ENCODE measurements at regions not wholly inside any gene's neighbourhood (a gene's known extent, or its start where the extent isn't known, plus 50 kb on each side); places are given as distances from the start of the nearest gene placed in this dataset.

- no peak for DNase-seq (ENCODE audit: low spot score)
Measured at GRCh38 chr18:8969639-8970390, 132.7 kb upstream of the NDUFV2 start.

- DNase-seq (ENCODE audit: low spot score): no peak
Measured at GRCh38 chr18:8970843-8971242, 131.7 kb upstream of the NDUFV2 start.

GRCh38 chr18:8972116-8972515 lies 130.4 kb upstream of the NDUFV2 start:
- DNase-seq (ENCODE audit: low spot score): no peak

GRCh38 chr18:8974279-8974678 lies 128.2 kb upstream of the NDUFV2 start:
- no peak for DNase-seq (ENCODE audit: low spot score)

- DNase-seq (ENCODE audit: low spot score): no peak
Measured at GRCh38 chr18:8974696-8975095, 127.8 kb upstream of the NDUFV2 start.

- no peak for DNase-seq (ENCODE audit: low spot score)
Measured at GRCh38 chr18:8975624-8976023, 126.9 kb upstream of the NDUFV2 start.

- DNase-seq (ENCODE audit: low spot score): no peak
Measured at GRCh38 chr18:8976606-8977005, 125.9 kb upstream of the NDUFV2 start.

GRCh38 chr18:8977166-8977565 lies 125.3 kb upstream of the NDUFV2 start:
- no peak for DNase-seq (ENCODE audit: low spot score)

- DNase-seq (ENCODE audit: low spot score): no peak
Measured at GRCh38 chr18:8977701-8978100, 124.8 kb upstream of the NDUFV2 start.

GRCh38 chr18:8978394-8978793 lies 124.1 kb upstream of the NDUFV2 start:
- DNase-seq (ENCODE audit: low spot score): no peak

- no peak for DNase-seq (ENCODE audit: low spot score)
Measured at GRCh38 chr18:8979258-8979988, 123.1 kb upstream of the NDUFV2 start.

- no peak for DNase-seq (ENCODE audit: low spot score)
Measured at GRCh38 chr18:8980496-8980895, 122.0 kb upstream of the NDUFV2 start.

GRCh38 chr18:8980918-8981317 lies 121.6 kb upstream of the NDUFV2 start:
- no peak for DNase-seq (ENCODE audit: low spot score)

GRCh38 chr18:8982416-8983183 lies 119.9 kb upstream of the NDUFV2 start:
- DNase-seq (ENCODE audit: low spot score): peak; percentile 79

- DNase-seq (ENCODE audit: low spot score): no peak
Measured at GRCh38 chr18:8983195-8983594, 119.3 kb upstream of the NDUFV2 start.

- DNase-seq (ENCODE audit: low spot score): no peak
Measured at GRCh38 chr18:8984131-8984721, 118.3 kb upstream of the NDUFV2 start.

GRCh38 chr18:8987241-8987640 lies 115.3 kb upstream of the NDUFV2 start:
- peak; percentile 25 for DNase-seq (ENCODE audit: low spot score)

- peak; percentile 60 for DNase-seq (ENCODE audit: low spot score)
Measured at GRCh38 chr18:8988260-8988871, 114.1 kb upstream of the NDUFV2 start.

GRCh38 chr18:8989017-8989416 lies 113.5 kb upstream of the NDUFV2 start:
- DNase-seq (ENCODE audit: low spot score): no peak

- no peak for DNase-seq (ENCODE audit: low spot score)
Measured at GRCh38 chr18:8989855-8990254, 112.6 kb upstream of the NDUFV2 start.

- peak; percentile 39 for DNase-seq (ENCODE audit: low spot score)
Measured at GRCh38 chr18:8990276-8991031, 112.0 kb upstream of the NDUFV2 start.

Data from AG08395 (cell line).